HL-60 (cell line): ENCODE measurements at regions not wholly inside any gene's neighbourhood (a gene's known extent, or its start where the extent isn't known, plus 50 kb on each side); places are given as distances from the start of the nearest gene placed in this dataset.

Experiments
- DNase-seq, 2 experiments: peaks; one replicate each; pipeline ENCODE4 v3.0.0-alpha.2; 2010 to 2020; ENCODE audit warnings: low read depth in 1 of 2, low spot score in 1 of 2
- H3K27ac ChIP-seq: fragments of 250-450 bp; sonication (Bioruptor Pico); replicated peaks from 2 replicates; pipeline ENCODE4 v1.5.1; 2020; ENCODE audit warnings: mild to moderate bottlenecking, moderate library complexity
- H3K27me3 ChIP-seq: fragments of 250-450 bp; sonication (Bioruptor Pico); 2 replicates; pipeline ENCODE4 v1.5.1; 2021; ENCODE audit warnings: mild to moderate bottlenecking, moderate library complexity; ENCODE audit not compliant: insufficient read depth, poor library complexity, severe bottlenecking
- H3K4me3 ChIP-seq: replicated peaks from 2 replicates; pipeline ENCODE4 v1.5.1; 2011; ENCODE audit warnings: mild to moderate bottlenecking, control low read depth, low read length; ENCODE audit not compliant: insufficient read depth
- CTCF ChIP-seq: IDR thresholded peaks from one replicate; pipeline ENCODE4 v1.5.1; 2011; ENCODE audit warnings: low read length, control low read depth, inconsistent platforms; ENCODE audit not compliant: insufficient read depth
- GABPA ChIP-seq: IDR thresholded peaks from 2 replicates; pipeline ENCODE4 v1.6.1; 2012; ENCODE audit warnings: low read depth
- POLR2AphosphoS5 ChIP-seq: IDR thresholded peaks from 2 replicates; pipeline ENCODE4 v1.6.1; 2012; ENCODE audit warnings: low read depth
- REST ChIP-seq: IDR thresholded peaks from 2 replicates; pipeline ENCODE4 v1.6.1; 2012; ENCODE audit warnings: low read depth; ENCODE audit not compliant: insufficient replicate concordance
- SPI1 ChIP-seq: IDR thresholded peaks from 2 replicates; pipeline ENCODE4 v1.6.1; 2012; ENCODE audit warnings: low read depth, mild to moderate bottlenecking, borderline replicate concordance

GRCh38 chr4:120227554-120227953 lies 160.9 kb upstream of the MAD2L1 start:
- TF ChIP-seq POLR2AphosphoS5 (no peak), REST (no peak), GABPA (no peak), CTCF (no peak), SPI1 (no peak)
- Histone ChIP-seq H3K4me3 (no peak overlapping the region), H3K27ac (no peak overlapping the region), H3K27me3 (no peaks in the 10 kb centered on the region)
- DNase-seq: no peak

- Histone ChIP-seq H3K27ac (no peak overlapping the region), H3K27me3 (no peaks in the 10 kb centered on the region), H3K4me3 (no peak overlapping the region)
- TF ChIP-seq POLR2AphosphoS5 (no peak), SPI1 (no peak), REST (no peak), GABPA (no peak), CTCF (no peak)
- DNase-seq: no peak
Measured at GRCh38 chr4:120225527-120225926, 158.9 kb upstream of the MAD2L1 start.

GRCh38 chr4:120218981-120219380 lies 152.3 kb upstream of the MAD2L1 start:
- Histone ChIP-seq H3K4me3 (no peak overlapping the region), H3K27me3 (no peaks in the 10 kb centered on the region), H3K27ac (no peak overlapping the region)
- TF ChIP-seq SPI1: no peak
- TF ChIP-seq CTCF: no peak
- no peak for TF ChIP-seq POLR2AphosphoS5
- TF ChIP-seq GABPA: no peak
- TF ChIP-seq REST: no peak
- DNase-seq: no peak
